Common myeloid progenitor, CD34-positive (primary cell): ENCODE measurements at regions not wholly inside any gene's neighbourhood (a gene's known extent, or its start where the extent isn't known, plus 50 kb on each side); places are given as distances from the start of the nearest gene placed in this dataset.

ENCODE experiments used
- CTCF ChIA-PET: fragments of 350-600 bp; sonication (Branson Sonifier 250); formaldehyde crosslinking; loops from one replicate; lab custom pipeline; 2021; ENCODE audit warnings: antibody characterized with exemption; lab: Charles Lee
- POLR2A ChIA-PET: fragments of 350-600 bp; sonication (Branson Sonifier 250); formaldehyde crosslinking; loops from one replicate; lab custom pipeline; 2021; ENCODE audit warnings: antibody characterized with exemption; lab: Charles Lee
- DNase-seq, 3 donors: peaks; one replicate each; pipeline versions ENCODE4 v3.0.0 to v3.0.0-alpha.2; 2013
- H3K27ac ChIP-seq, 2 experiments: 1 replicate in 1 of 2; 2 replicates in 1 of 2; pipeline ENCODE4 v1.7.0; 2013; ENCODE audit warnings: inconsistent platforms in 2 of 2, low read length in 2 of 2, mild to moderate bottlenecking in 2 of 2, low read depth in 1 of 2, moderate library complexity in 1 of 2; ENCODE audit not compliant: severe bottlenecking in 2 of 2, insufficient read depth in 1 of 2, poor library complexity in 1 of 2
- H3K27me3 ChIP-seq, 5 experiments: replicated peaks in 2 of 5; 1 replicate in 3 of 5; 2 replicates in 2 of 5; pipeline versions ENCODE4 v1.6.1 to v1.7.0; 2013; ENCODE audit warnings: low read length in 4 of 5, mild to moderate bottlenecking in 2 of 5, moderate library complexity in 2 of 5, inconsistent platforms in 1 of 5; ENCODE audit not compliant: insufficient read depth in 5 of 5, control insufficient read depth in 4 of 5
- H3K36me3 ChIP-seq, 4 experiments: 1 replicate in 2 of 4; 2 replicates in 2 of 4; pipeline versions ENCODE4 v1.6.1 to v1.7.0; 2013; ENCODE audit warnings: low read length in 3 of 4, control low read depth in 1 of 4, mild to moderate bottlenecking in 1 of 4; ENCODE audit not compliant: control insufficient read depth in 4 of 4, insufficient read depth in 4 of 4
- H3K4me1 ChIP-seq, 4 experiments: 1 replicate in 3 of 4; 2 replicates in 1 of 4; pipeline versions ENCODE4 v1.6.1 to v1.7.1; 2013; ENCODE audit warnings: low read length in 3 of 4, mild to moderate bottlenecking in 3 of 4, control low read depth in 1 of 4, inconsistent platforms in 1 of 4, moderate library complexity in 1 of 4; ENCODE audit not compliant: control insufficient read depth in 4 of 4, insufficient read depth in 4 of 4; ENCODE audit errors: control extremely low read depth in 1 of 4
- H3K4me3 ChIP-seq, 7 experiments: 1 replicate in 4 of 7; 2 replicates in 3 of 7; pipeline versions ENCODE4 v1.5.1 to v1.7.0; 2013; ENCODE audit warnings: mild to moderate bottlenecking in 7 of 7, low read length in 6 of 7, moderate library complexity in 6 of 7, inconsistent platforms in 2 of 7, low read depth in 2 of 7, control low read depth in 1 of 7; ENCODE audit not compliant: insufficient read depth in 4 of 7, control insufficient read depth in 1 of 7; ENCODE audit errors: extremely low read depth in 1 of 7
- H3K9me3 ChIP-seq, 5 experiments: 1 replicate in 4 of 5; 2 replicates in 1 of 5; pipeline versions ENCODE4 v1.6.1 to v1.7.1; 2013; ENCODE audit warnings: low read length in 4 of 5, mild to moderate bottlenecking in 2 of 5, inconsistent platforms in 1 of 5, low read depth in 1 of 5, moderate library complexity in 1 of 5; ENCODE audit not compliant: control insufficient read depth in 4 of 5, insufficient read depth in 2 of 5; ENCODE audit errors: control extremely low read depth in 1 of 5
- WGBS: methylation state at CpG from one replicate; pipeline ENCODE4 v1.1.5; 2013; ENCODE audit not compliant: insufficient coverage; 5-methylcytosine and 5-hydroxymethylcytosine counted together

GRCh38 chr3:161977850-161978249, 481.2 kb downstream of the OTOL1 start:
- H3K27ac ChIP-seq = no peak overlapping the region

GRCh38 chr3:161987933-161988332, 491.3 kb downstream of the OTOL1 start:
- H3K4me1 ChIP-seq = no peaks in the 10 kb centered on the region
- DNase-seq = no peak
- ChIA-PET CTCF (no interaction called here), POLR2A (interaction anchor here (0.7 kb wide), 1 partner anchor 17 kb away, joined by 3 read pairs; no protein-coding TSS in a partner anchor)
- H3K36me3 ChIP-seq = no peaks in the 10 kb centered on the region
- no peak overlapping the region for H3K27ac ChIP-seq
- peaks cover 0 to 2% (median 0%) of the 10 kb centered on the region in 5 experiments for H3K9me3 ChIP-seq
- H3K4me3 ChIP-seq = no peak overlapping the region
- no peaks in the 10 kb centered on the region for H3K27me3 ChIP-seq
- no CpG with 5 or more reads among the region's 1 CpG for WGBS

More at GRCh38 chr3:161977850-161978249, 481.2 kb downstream of the OTOL1 start:
- Histone ChIP-seq H3K9me3 (peaks cover 0 to 3% (median 2%) of the 10 kb centered on the region in 5 experiments), H3K4me3 (no peak overlapping the region), H3K4me1 (no peaks in the 10 kb centered on the region), H3K36me3 (no peaks in the 10 kb centered on the region), H3K27me3 (no peaks in the 10 kb centered on the region)
- 100% methylated on average over 6 of the region's 9 CpGs for WGBS
- CTCF ChIA-PET = no interaction called here
- no peak for DNase-seq
- POLR2A ChIA-PET = no interaction called here

GRCh38 chr3:161989012-161989411, 492.4 kb downstream of the OTOL1 start:
- no peaks in the 10 kb centered on the region for H3K4me1 ChIP-seq
- H3K27me3 ChIP-seq = no peaks in the 10 kb centered on the region
- peaks cover 0 to 2% (median 0%) of the 10 kb centered on the region in 5 experiments for H3K9me3 ChIP-seq
- CTCF ChIA-PET = no interaction called here
- no peak for DNase-seq
- no peak overlapping the region for H3K27ac ChIP-seq
- WGBS = 100% methylated on average over 1 of the region's 1 CpG
- POLR2A ChIA-PET = no interaction called here
- H3K36me3 ChIP-seq = no peaks in the 10 kb centered on the region
- H3K4me3 ChIP-seq = no peak overlapping the region

GRCh38 chr3:161990036-161990435, 493.4 kb downstream of the OTOL1 start:
- POLR2A ChIA-PET = no interaction called here
- 100% methylated on average over 2 of the region's 3 CpGs for WGBS
- Histone ChIP-seq H3K4me1 (no peaks in the 10 kb centered on the region), H3K27ac (no peak overlapping the region), H3K27me3 (no peaks in the 10 kb centered on the region), H3K4me3 (no peak overlapping the region), H3K9me3 (peaks cover 0 to 2% (median 0%) of the 10 kb centered on the region in 5 experiments), H3K36me3 (no peaks in the 10 kb centered on the region)
- CTCF ChIA-PET = no interaction called here
- no peak for DNase-seq

- ChIA-PET POLR2A (no interaction called here), CTCF (interaction anchor here (1.2 kb wide), 1 partner anchor 10 kb away, joined by 3 read pairs; no protein-coding TSS in a partner anchor)
- WGBS = 100% methylated on average over 1 of the region's 4 CpGs
These were observed 495.4 kb downstream of the OTOL1 start for GRCh38 chr3:161991901-161992540.

GRCh38 chr3:161999846-162000245, 503.2 kb downstream of the OTOL1 start:
- DNase-seq = peak in 1 of 3 donors; percentile 0
- peaks cover 0 to 4% (median 0%) of the 10 kb centered on the region in 5 experiments for H3K9me3 ChIP-seq
- H3K4me1 ChIP-seq = no peaks in the 10 kb centered on the region
- no peak overlapping the region for H3K4me3 ChIP-seq
- H3K36me3 ChIP-seq = no peaks in the 10 kb centered on the region
- no CpG with 5 or more reads among the region's 2 CpGs for WGBS
- ChIA-PET CTCF (no interaction called here), POLR2A (no interaction called here)
- no peaks in the 10 kb centered on the region for H3K27me3 ChIP-seq
- H3K27ac ChIP-seq = no peak overlapping the region

More at GRCh38 chr3:161991901-161992540, 495.4 kb downstream of the OTOL1 start:
- DNase-seq = no peak
- H3K4me1 ChIP-seq = no peaks in the 10 kb centered on the region
- peaks cover 0 to 2% (median 0%) of the 10 kb centered on the region in 5 experiments for H3K9me3 ChIP-seq
- H3K27ac ChIP-seq = no peak overlapping the region
- no peaks in the 10 kb centered on the region for H3K27me3 ChIP-seq
- no peak overlapping the region for H3K4me3 ChIP-seq
- no peaks in the 10 kb centered on the region for H3K36me3 ChIP-seq

- Histone ChIP-seq H3K4me1 (no peaks in the 10 kb centered on the region), H3K27ac (no peak overlapping the region), H3K4me3 (no peak overlapping the region), H3K27me3 (no peaks in the 10 kb centered on the region), H3K36me3 (no peaks in the 10 kb centered on the region), H3K9me3 (no peaks in the 10 kb centered on the region)
- POLR2A ChIA-PET = no interaction called here
- CTCF ChIA-PET = no interaction called here
- WGBS = no CpG with 5 or more reads among the region's 2 CpGs
- DNase-seq = no peak
These were observed 511.1 kb downstream of the OTOL1 start for GRCh38 chr3:162007722-162008121.
